Cerebellar cortex (tissue), 1 donor: ENCODE measurements at regions not wholly inside any gene's neighbourhood (a gene's known extent, or its start where the extent isn't known, plus 50 kb on each side); places are given as distances from the start of the nearest gene placed in this dataset.

Source experiments
- DNase-seq: peaks from one replicate; pipeline ENCODE4 v3.0.0-alpha.2; 2015; ENCODE audit warnings: low spot score

- DNase-seq = no peak
Measured at GRCh38 chrX:115491766-115492165, 69.2 kb upstream of the PLS3 start.

DNA sequence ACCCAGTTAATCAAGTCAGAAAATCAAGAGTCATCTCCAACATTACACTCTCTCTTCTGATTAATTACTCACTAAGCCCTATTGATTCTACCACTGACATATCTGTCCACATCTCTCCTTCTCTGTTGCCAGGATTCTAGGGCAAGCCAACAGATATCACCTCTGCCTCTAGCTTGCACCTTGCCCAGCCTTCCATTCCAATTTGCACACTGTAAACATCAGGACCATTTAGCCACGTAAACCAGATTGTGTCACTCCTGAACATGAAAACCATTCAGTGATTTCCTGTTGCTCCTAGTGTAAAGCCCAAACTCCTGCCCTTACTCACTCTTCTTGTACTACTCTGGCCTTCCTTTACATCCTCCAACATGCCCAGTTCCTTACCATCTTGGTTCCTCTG lies 68.0 kb upstream of the PLS3 start:
- no peak for DNase-seq

- no peak for DNase-seq
Measured at GRCh38 chrX:115494161-115494560, 66.8 kb upstream of the PLS3 start.

GRCh38 chrX:115499112-115499805 lies 61.7 kb upstream of the PLS3 start:
- DNase-seq = no peak

GRCh38 chrX:115503099-115503498 lies 57.9 kb upstream of the PLS3 start:
- DNase-seq = no peak

GRCh38 chrX:115504167-115504566 lies 56.8 kb upstream of the PLS3 start:
- no peak for DNase-seq
